CD4-positive, alpha-beta T cell treated with Interleukin-17A for 4 hours (primary cell): ENCODE measurements at regions not wholly inside any gene's neighbourhood (a gene's known extent, or its start where the extent isn't known, plus 50 kb on each side); places are given as distances from the start of the nearest gene placed in this dataset.

ENCODE experiments used
- DNase-seq: peaks from one replicate; pipeline ENCODE4 v3.0.0-alpha.2; 2020; ENCODE audit warnings: mixed read lengths

GRCh38 chr18:42187611-42188380, 232.8 kb downstream of the PIK3C3 start:
- no peak for DNase-seq

- DNase-seq: no peak
Measured at GRCh38 chr18:42190643-42191042, 235.6 kb downstream of the PIK3C3 start.

GRCh38 chr18:42192251-42193248, 237.5 kb downstream of the PIK3C3 start:
- no peak for DNase-seq

GRCh38 chr18:42196651-42197050, 241.6 kb downstream of the PIK3C3 start:
- DNase-seq: no peak

- DNase-seq: no peak
Measured at GRCh38 chr18:42201137-42201536, 246.1 kb downstream of the PIK3C3 start.

GRCh38 chr18:42211201-42211600, 256.2 kb downstream of the PIK3C3 start:
- no peak for DNase-seq

- no peak for DNase-seq
Measured at GRCh38 chr18:42222557-42222956, 267.5 kb downstream of the PIK3C3 start.

GRCh38 chr18:42228581-42228980, 273.5 kb downstream of the PIK3C3 start:
- DNase-seq: no peak

- DNase-seq: no peak
Measured at GRCh38 chr18:42229211-42230210, 274.5 kb downstream of the PIK3C3 start.

- no peak for DNase-seq
Measured at GRCh38 chr18:42230636-42231035, 275.6 kb downstream of the PIK3C3 start.

GRCh38 chr18:42231284-42231683, 276.2 kb downstream of the PIK3C3 start:
- DNase-seq: no peak

- DNase-seq: no peak
Measured at GRCh38 chr18:42231796-42232195, 276.8 kb downstream of the PIK3C3 start.

GRCh38 chr18:42233908-42234307, 278.9 kb downstream of the PIK3C3 start:
- no peak for DNase-seq

GRCh38 chr18:42242758-42243157, 287.7 kb downstream of the PIK3C3 start:
- DNase-seq: no peak

GRCh38 chr18:42245137-42245536, 290.1 kb downstream of the PIK3C3 start:
- no peak for DNase-seq

- DNase-seq: no peak
Measured at GRCh38 chr18:42255908-42256765, 301.1 kb downstream of the PIK3C3 start.

- DNase-seq: no peak
Measured at GRCh38 chr18:42258301-42258965, 303.4 kb downstream of the PIK3C3 start.

- no peak for DNase-seq
Measured at GRCh38 chr18:42261731-42262130, 306.7 kb downstream of the PIK3C3 start.

GRCh38 chr18:42264497-42264896, 309.5 kb downstream of the PIK3C3 start:
- no peak for DNase-seq

GRCh38 chr18:42268186-42268725, 313.2 kb downstream of the PIK3C3 start:
- no peak for DNase-seq

GRCh38 chr18:42268798-42269197, 313.8 kb downstream of the PIK3C3 start:
- no peak for DNase-seq
